SK-N-SH (cell line): ENCODE measurements at regions not wholly inside any gene's neighbourhood (a gene's known extent, or its start where the extent isn't known, plus 50 kb on each side); places are given as distances from the start of the nearest gene placed in this dataset.

ENCODE experiments used
- small RNA-seq, 7 experiments: library from RNA; depleted of rRNA; stranded (forward); fragments of <200 nt; gene quantifications; one replicate each; pipeline ENCODE3, GENCODE V24; 2012

Small RNA genes lying in the stretch of these regions (small RNA-seq; reads per million reads assigned to genes)
- 0 to 1.2 (median 0) reads per million in 7 experiments for gene MTND5P4
- gene SNORA75B, result 0 to 0.43 (median 0) reads per million in 7 experiments
